B cell (primary cell): ENCODE measurements at regions not wholly inside any gene's neighbourhood (a gene's known extent, or its start where the extent isn't known, plus 50 kb on each side); places are given as distances from the start of the nearest gene placed in this dataset.

ENCODE experiments used
- ATAC-seq: fragments of 200-7000 bp; cut with Tn5 transposase; one replicate; pipeline ENCODE4 v1.10.0; 2021; ENCODE audit warnings: low read depth, mild to moderate bottlenecking, moderate number of reproducible peaks, moderate library complexity
- CTCF ChIA-PET: fragments of 350-600 bp; sonication (Branson Sonifier 250); formaldehyde crosslinking; loops from one replicate; lab custom pipeline; 2021; ENCODE audit warnings: antibody characterized with exemption, inconsistent platforms; lab: Charles Lee
- POLR2A ChIA-PET: fragments of 350-600 bp; sonication (Branson Sonifier 250); formaldehyde crosslinking; loops from one replicate; lab custom pipeline; 2021; ENCODE audit warnings: antibody characterized with exemption; lab: Charles Lee
- DNase-seq: peaks from one replicate; pipeline ENCODE4 v3.0.0; 2013
- H2AFZ ChIP-seq: 2 replicates; pipeline ENCODE4 v1.6.1; 2012; ENCODE audit warnings: mild to moderate bottlenecking, low read depth, low read length; ENCODE audit not compliant: insufficient read depth, poor library complexity, severe bottlenecking
- H3K27ac ChIP-seq, 2 donors: 1 replicate in 1 of 2; 2 replicates in 1 of 2; pipeline ENCODE4 v1.5.1; 2012 to 2013; ENCODE audit warnings: low read length in 2 of 2, mild to moderate bottlenecking in 2 of 2, moderate library complexity in 1 of 2
- H3K27me3 ChIP-seq, 4 experiments: fragments of 200-600 bp in 1 of 4; sonication (generic) in 1 of 4; replicated peaks in 1 of 4; 1 replicate in 2 of 4; 2 replicates in 2 of 4; pipeline versions ENCODE4 v1.6.1 to v1.7.0; 2013 to 2016; ENCODE audit warnings: low read length in 3 of 4, mild to moderate bottlenecking in 2 of 4, mixed read lengths in 1 of 4, moderate library complexity in 1 of 4; ENCODE audit not compliant: insufficient read depth in 4 of 4, control insufficient read depth in 3 of 4; ENCODE audit errors: control extremely low read depth in 1 of 4
- H3K36me3 ChIP-seq, 2 experiments: replicated peaks in 1 of 2; 1 replicate in 1 of 2; 2 replicates in 1 of 2; pipeline versions ENCODE4 v1.6.1 to v1.7.1; 2013; ENCODE audit warnings: low read length in 1 of 2; ENCODE audit not compliant: insufficient read depth in 2 of 2, control insufficient read depth in 1 of 2; ENCODE audit errors: control extremely low read depth in 1 of 2, extremely low read depth in 1 of 2
- H3K4me1 ChIP-seq, 2 donors: fragments of 200-600 bp in 1 of 2; sonication (generic) in 1 of 2; 1 replicate in 1 of 2; 2 replicates in 1 of 2; pipeline versions ENCODE4 v1.5.1 to v1.6.1; 2013 to 2017; ENCODE audit warnings: low read length in 2 of 2; ENCODE audit not compliant: control insufficient read depth in 2 of 2, insufficient read depth in 2 of 2
- H3K4me2 ChIP-seq: replicated peaks from 2 replicates; pipeline ENCODE3; 2012; ENCODE audit warnings: mild to moderate bottlenecking, low read depth, low read length; ENCODE audit not compliant: poor library complexity, severe bottlenecking
- H3K4me3 ChIP-seq, 5 experiments: fragments of 200-600 bp in 1 of 5; sonication (generic) in 1 of 5; 1 replicate in 3 of 5; 2 replicates in 2 of 5; pipeline versions ENCODE4 v1.5.1 to v1.7.0; 2011 to 2016; ENCODE audit warnings: low read length in 4 of 5, mild to moderate bottlenecking in 4 of 5, low read depth in 2 of 5, control low read depth in 1 of 5, moderate library complexity in 1 of 5; ENCODE audit not compliant: insufficient read depth in 1 of 5; ENCODE audit errors: control extremely low read depth in 1 of 5, extremely low read depth in 1 of 5
- H3K79me2 ChIP-seq: fragments of 200-600 bp; sonication (generic); one replicate; pipeline ENCODE4 v1.6.0; 2016; ENCODE audit warnings: low read length; ENCODE audit not compliant: control insufficient read depth, insufficient read depth
- H3K9ac ChIP-seq: fragments of 200-600 bp; sonication (generic); 2 replicates; pipeline ENCODE4 v1.6.1; 2017; ENCODE audit warnings: mild to moderate bottlenecking, low read length, moderate library complexity
- H3K9me3 ChIP-seq, 3 donors: one replicate each; pipeline versions ENCODE4 v1.6.1 to v1.7.1; 2013; ENCODE audit warnings: low read length in 2 of 3; ENCODE audit not compliant: control insufficient read depth in 2 of 3, insufficient read depth in 1 of 3; ENCODE audit errors: control extremely low read depth in 1 of 3
- H4K20me1 ChIP-seq: 2 replicates; pipeline ENCODE4 v1.6.0; 2012; ENCODE audit warnings: mild to moderate bottlenecking, low read length; ENCODE audit not compliant: insufficient read depth, control insufficient read depth, poor library complexity, severe bottlenecking
- H3K27ac Mint-ChIP-seq: one replicate; pipeline ENCODE4 v1.8.0; 2021; ENCODE audit warnings: mixed read lengths
- H3K27me3 Mint-ChIP-seq: one replicate; pipeline ENCODE4 v1.8.0; 2021; ENCODE audit warnings: mixed read lengths
- H3K4me1 Mint-ChIP-seq: one replicate; pipeline ENCODE4 v1.8.0; 2021; ENCODE audit warnings: mixed read lengths
- H3K4me3 Mint-ChIP-seq: one replicate; pipeline ENCODE4 v1.8.0; 2021; ENCODE audit warnings: mixed read lengths
- H3K9me3 Mint-ChIP-seq: one replicate; pipeline ENCODE4 v1.8.0; 2022; ENCODE audit warnings: mixed read lengths; ENCODE audit not compliant: insufficient read depth
- CTCF ChIP-seq: fragments of 200-600 bp; IDR thresholded peaks from one replicate; pipeline ENCODE4 v1.8.0; 2022; ENCODE audit warnings: antibody characterized with exemption, mild to moderate bottlenecking
- EZH2 ChIP-seq: IDR thresholded peaks from 2 replicates; pipeline ENCODE4 v1.6.1; 2012; ENCODE audit warnings: borderline replicate concordance, low read depth, mild to moderate bottlenecking, moderate library complexity, low read length; ENCODE audit not compliant: insufficient read depth, poor library complexity, severe bottlenecking
- WGBS: methylation state at CpG from one replicate; pipeline ENCODE4 v1.1.5; 2013; ENCODE audit warnings: missing lambda C conversion rate; ENCODE audit not compliant: insufficient coverage; 5-methylcytosine and 5-hydroxymethylcytosine counted together
- intact Hi-C: fragments of 100-400 bp; cut with micrococcal nuclease; formaldehyde crosslinking; loops from one replicate; pipeline ENCODE4 v1.10.0; 2022

GRCh38 chr17:53570731-53571130 is 252.0 kb upstream of the KIF2B start:
- no peak for ATAC-seq
- peaks cover 4% of the 10 kb centered on the region for H3K9me3 Mint-ChIP-seq

DNA sequence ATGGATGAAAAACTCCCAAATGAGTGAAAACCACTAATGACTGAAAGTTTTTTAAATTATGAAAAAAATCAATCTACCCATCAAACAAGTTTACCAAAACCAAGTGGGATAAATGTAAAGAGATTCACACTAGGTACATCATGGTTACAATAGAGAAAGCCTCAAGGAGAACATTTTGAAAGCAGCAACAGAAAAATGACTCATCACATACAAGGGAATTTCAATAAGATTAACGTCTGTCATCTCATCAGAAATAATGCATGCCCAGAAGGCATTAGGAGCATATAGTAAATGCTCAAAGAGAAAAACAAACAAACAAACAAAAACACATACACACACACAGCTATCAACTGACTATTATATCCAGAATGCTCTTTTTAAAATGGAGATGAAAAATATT is 261.8 kb upstream of the KIF2B start:
- no peaks in the 10 kb centered on the region for H4K20me1 ChIP-seq
- no peak overlapping the region for H3K4me2 ChIP-seq
- Mint-ChIP-seq H3K27ac (no peak overlapping the region), H3K4me1 (no peaks in the 10 kb centered on the region), H3K27me3 (no peaks in the 10 kb centered on the region), H3K9me3 (peaks cover 6% of the 10 kb centered on the region), H3K4me3 (no peak overlapping the region)
- no peaks in the 10 kb centered on the region for H3K79me2 ChIP-seq
- no peaks in the 10 kb centered on the region for H3K27me3 ChIP-seq
- peaks cover 0 to 5% (median 3%) of the 10 kb centered on the region in 3 donors for H3K9me3 ChIP-seq
- no peak for DNase-seq
- ChIA-PET CTCF (no interaction called here), POLR2A (no interaction called here)
- no peak overlapping the region for H3K9ac ChIP-seq
- TF ChIP-seq CTCF (no peak), EZH2 (no peak)
- no peak for ATAC-seq
- H3K27ac ChIP-seq: no peak overlapping the region
- intact Hi-C loops: no loop called here
- no CpG with 5 or more reads among the region's 1 CpG for WGBS
- no peak overlapping the region for H3K4me3 ChIP-seq
- no peak overlapping the region for H2AFZ ChIP-seq
- no peaks in the 10 kb centered on the region for H3K36me3 ChIP-seq
- H3K4me1 ChIP-seq: no peaks in the 10 kb centered on the region

More at GRCh38 chr17:53570731-53571130, 252.0 kb upstream of the KIF2B start:
- Mint-ChIP-seq H3K27me3 (no peaks in the 10 kb centered on the region), H3K4me1 (peaks cover 1% of the 10 kb centered on the region), H3K27ac (no peak overlapping the region), H3K4me3 (no peak overlapping the region)
- no peaks in the 10 kb centered on the region for H3K79me2 ChIP-seq
- no peaks in the 10 kb centered on the region for H4K20me1 ChIP-seq
- H3K27ac ChIP-seq: no peak overlapping the region
- no peaks in the 10 kb centered on the region for H3K4me1 ChIP-seq
- H3K4me3 ChIP-seq: no peak overlapping the region
- intact Hi-C loops: no loop called here
- no peaks in the 10 kb centered on the region for H3K27me3 ChIP-seq
- no peaks in the 10 kb centered on the region for H3K36me3 ChIP-seq
- no peaks in the 10 kb centered on the region for H3K9me3 ChIP-seq
- DNase-seq: no peak
- H3K9ac ChIP-seq: no peak overlapping the region
- no peak overlapping the region for H2AFZ ChIP-seq
- POLR2A ChIA-PET: no interaction called here
- TF ChIP-seq EZH2 (no peak), CTCF (no peak)
- CTCF ChIA-PET: no interaction called here
- H3K4me2 ChIP-seq: no peak overlapping the region
